HG03095 (cell line): ENCODE measurements at regions not wholly inside any gene's neighbourhood (a gene's known extent, or its start where the extent isn't known, plus 50 kb on each side); places are given as distances from the start of the nearest gene placed in this dataset.
"Not testable (repeated sequence)": the region's sequence is repeated elsewhere in the genome, so short reads cannot be mapped to it uniquely, and the experiment has no call there.

Experiments used
- ATAC-seq: cut with Tn5 transposase; IDR thresholded peaks from one replicate; pipeline ENCODE4 v1.9.1; 2021; ENCODE audit warnings: moderate library complexity; ENCODE audit not compliant: unreplicated experiment

- ATAC-seq = no peak
Measured at GRCh38 chr13:67519356-67519755, 289.2 kb upstream of the PCDH9 start.

DNA sequence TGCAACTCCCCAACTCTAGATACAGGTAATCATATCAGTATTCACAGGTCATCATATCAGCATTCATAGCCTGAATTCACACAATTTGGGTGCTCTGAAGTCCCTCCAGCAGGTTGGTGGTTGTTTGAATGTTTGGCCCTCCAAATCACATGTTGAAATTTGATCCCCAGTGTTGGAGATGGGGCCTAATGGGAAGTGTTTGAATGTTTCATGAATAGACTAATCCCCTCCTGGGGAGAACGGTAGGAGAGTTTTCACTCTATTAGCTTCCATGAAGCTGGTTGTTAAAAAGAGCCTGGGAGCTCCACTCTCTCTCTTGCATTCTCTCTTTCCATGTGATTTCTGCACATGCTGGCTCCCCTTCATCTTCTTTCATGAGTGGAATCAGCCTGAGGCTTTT is 288.6 kb upstream of the PCDH9 start:
- ATAC-seq = no peak

DNA sequence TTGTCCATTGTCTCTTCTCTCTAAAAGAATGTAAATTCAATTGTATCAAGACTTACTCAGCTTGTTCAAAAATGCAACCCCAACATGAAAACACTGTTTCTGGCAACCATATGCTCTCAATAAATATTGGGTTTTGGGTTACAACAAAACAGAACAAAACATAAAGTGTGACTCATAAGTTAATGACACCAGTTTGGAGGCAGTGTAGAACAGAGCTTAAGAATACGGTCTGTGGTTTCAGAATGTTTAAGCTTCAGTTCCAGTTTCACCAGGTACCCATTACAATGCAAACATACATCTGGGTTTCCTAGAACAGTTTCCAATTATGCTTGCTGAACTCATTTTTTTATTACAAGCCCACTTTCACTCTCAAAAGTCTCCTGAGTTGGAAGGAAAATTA is 285.8 kb upstream of the PCDH9 start:
- ATAC-seq = peak; percentile 82

DNA sequence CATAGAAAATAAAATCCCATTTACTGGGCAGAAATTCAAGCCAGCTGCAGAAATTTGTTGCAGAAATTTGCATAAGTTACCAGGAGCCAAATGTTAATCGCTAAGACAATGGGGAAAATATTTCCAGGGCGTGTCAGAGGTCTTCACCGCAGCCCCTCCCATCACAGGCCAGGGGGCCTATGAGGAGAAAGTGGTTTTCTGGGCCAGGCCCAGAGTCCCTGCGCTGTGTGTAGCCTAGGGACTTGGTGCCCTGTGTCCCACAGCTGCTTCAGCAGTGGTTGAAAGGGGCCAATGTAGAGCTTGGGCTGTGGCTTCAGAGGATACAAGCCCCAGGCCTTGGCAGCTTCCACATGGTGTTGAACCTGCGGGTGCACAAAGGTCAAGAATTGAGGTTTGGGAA is 278.9 kb upstream of the PCDH9 start:
- no peak for ATAC-seq

DNA sequence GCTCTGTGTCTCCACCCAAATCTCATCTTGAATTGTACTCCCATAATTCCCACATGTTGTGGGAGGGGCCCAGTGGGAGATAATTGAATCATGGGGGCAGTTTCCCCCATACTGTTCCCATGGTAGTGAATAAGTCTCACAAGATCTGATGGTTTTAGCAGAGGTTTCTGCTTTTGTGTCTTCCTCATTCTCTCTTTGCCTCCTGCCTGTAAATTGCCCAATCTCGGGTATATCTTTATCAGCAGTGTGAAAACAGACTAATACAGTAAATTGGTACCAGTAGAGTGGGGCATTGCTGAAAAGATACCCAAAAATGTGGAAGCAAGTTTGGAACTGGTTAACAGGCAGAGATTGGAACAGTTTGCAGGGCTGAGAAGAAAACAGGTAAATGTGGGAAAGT is 278.1 kb upstream of the PCDH9 start:
- ATAC-seq = not testable (repeated sequence)

DNA sequence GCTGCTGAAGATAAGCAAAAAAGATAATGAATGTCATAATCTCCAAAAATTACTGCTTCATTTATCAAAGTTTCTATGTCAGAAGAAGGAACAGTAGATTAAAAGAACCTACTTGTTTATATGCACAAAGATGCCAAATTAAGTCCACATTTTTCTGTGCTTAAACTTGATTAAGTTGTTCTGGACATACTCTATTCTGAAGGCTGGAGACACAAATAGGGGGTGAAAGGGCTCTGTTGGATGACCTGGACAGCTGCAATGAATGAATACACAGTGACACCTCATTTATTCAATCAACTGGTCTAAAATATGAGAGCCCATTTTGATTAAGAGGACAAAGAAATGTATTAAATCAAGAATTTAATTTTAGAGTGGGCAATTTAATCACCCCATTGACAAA is 276.3 kb upstream of the PCDH9 start:
- ATAC-seq = no peak

DNA sequence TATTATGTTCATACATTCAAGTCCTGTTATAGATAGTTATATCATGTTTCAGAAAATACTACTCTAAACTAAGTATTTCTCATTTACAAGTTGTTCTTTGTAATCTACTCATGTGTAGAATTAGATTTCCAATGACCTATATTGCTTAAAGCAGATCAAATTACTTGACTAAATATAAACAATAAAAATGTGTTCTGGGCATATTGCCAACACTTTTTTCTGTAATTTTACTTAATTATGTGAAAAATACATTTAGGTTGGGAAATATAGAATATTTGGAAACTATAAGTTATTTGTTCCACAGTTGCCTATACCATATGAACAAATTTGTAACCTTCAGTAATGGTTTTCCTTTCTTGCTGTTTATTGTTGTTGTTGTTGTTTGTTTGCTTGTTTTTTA is 275.2 kb upstream of the PCDH9 start:
- no peak for ATAC-seq

DNA sequence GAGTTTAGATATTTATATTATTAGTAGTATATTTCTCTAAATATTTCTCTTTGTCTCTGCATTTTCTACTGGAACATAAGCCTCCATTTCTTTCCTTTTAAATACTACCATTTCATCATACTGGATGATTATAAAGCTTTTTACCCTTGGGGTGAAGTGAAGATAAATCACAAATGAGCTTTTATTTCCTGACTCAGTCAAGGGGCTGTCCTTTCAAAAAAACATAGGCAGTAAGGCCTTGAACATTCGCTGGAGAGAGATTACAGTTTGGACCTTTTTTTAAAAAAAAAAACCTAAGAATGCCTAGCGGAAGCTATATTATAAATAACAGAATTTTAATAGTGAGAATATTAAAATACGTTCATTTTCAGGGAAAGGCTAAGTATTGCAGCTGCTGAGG is 268.8 kb upstream of the PCDH9 start:
- no peak for ATAC-seq

DNA sequence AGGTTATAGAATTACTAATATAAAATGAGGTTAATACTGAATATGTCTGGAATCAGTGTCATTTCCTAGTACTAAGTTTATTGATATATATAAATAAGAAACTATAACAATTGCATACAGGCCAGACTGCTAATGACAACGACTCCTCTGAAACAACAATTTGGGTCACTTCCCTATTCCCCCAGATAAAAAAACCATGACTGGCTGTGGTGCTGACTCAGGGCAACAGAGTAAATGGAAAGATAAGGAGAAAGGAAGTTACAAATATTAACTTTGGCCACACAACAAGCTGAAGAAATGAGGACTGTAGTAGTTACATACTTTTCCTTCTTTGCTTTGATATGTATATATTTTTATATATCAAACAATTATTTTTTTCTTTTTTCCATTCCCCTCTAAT is 263.7 kb upstream of the PCDH9 start:
- ATAC-seq = no peak

DNA sequence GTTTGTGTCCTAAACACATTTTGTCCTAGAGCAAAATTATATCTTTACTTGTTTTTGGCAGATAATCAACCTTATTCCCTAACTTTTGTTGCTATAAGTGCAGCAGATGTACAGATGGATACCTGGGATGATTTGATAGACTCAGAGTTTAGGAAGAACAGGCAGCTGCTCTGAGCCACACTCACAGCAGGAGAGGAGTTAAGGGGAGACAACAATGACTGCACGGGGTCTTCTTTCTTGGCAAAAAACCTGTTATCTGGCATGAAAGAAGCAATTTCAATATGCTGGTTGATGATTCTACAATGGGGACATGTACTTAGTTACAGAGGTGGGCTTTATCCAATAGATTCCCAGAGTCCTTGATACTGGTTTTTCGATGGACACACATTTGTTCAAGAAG is 258.9 kb upstream of the PCDH9 start:
- ATAC-seq = no peak

GRCh38 chr13:67481445-67481844 is 251.3 kb upstream of the PCDH9 start:
- no peak for ATAC-seq

DNA sequence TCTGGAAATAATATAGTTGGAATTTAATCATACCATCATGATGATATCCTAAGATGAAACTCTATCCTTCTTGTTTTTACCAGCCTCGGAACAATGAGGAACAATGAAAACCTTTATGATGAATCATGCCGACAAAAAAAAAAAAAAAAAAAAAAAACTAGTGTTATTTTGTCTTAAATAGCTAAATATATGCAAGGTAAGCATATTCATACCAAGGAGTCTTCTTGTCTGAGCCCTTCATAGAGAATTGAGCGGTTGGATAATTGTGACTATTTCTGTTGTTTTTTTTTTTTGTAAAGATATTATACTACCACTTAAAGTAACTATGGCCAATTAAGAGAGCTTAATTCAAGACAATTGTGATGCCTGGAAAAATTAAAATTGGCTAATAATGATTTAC is 244.0 kb upstream of the PCDH9 start:
- ATAC-seq = no peak

DNA sequence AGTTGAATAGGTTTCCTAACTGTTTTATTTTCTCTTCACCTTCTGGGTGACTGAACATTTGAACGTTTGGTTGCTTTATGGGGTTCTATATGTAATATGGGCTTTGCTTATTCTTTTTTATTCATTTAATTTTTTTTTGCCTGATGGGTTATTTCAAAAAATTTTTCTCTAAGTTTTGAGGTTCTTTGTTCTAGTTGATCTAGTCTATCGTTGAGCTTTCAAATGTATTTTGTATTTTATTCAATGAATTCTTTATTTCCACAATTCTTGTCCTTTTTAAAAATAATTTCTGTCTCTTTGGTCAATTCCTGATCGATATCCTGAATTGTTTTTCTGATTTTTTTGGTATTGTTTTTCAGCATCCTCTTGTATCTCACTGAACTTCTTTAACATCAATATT is 239.5 kb upstream of the PCDH9 start:
- ATAC-seq = no peak

GRCh38 chr13:67466569-67466968 is 236.4 kb upstream of the PCDH9 start:
- no peak for ATAC-seq

GRCh38 chr13:67464154-67464553 is 234.0 kb upstream of the PCDH9 start:
- no peak for ATAC-seq

- ATAC-seq = no peak
Measured at GRCh38 chr13:67462098-67462497, 232.0 kb upstream of the PCDH9 start.

DNA sequence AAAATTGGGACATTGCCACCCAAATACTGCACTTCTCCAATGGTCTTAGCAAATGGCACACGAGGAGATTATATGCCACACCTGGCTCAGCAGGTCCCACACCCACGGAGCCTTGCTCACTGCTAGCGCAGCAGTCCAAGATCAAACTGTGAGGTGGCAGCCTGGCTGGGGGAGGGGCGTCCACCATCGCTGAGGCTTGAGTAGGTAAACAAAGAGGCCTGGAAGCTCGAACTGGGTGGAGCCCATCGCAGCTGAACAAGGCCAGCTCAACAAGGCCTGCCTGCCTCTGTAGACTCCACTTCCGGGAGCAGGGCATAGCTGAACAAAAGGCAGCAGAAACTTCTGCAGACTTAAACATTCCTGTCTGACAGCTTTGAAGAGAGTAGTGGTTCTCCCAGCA is 222.4 kb upstream of the PCDH9 start:
- ATAC-seq = not testable (repeated sequence)

- no peak for ATAC-seq
Measured at GRCh38 chr13:67445436-67445835, 215.3 kb upstream of the PCDH9 start.

DNA sequence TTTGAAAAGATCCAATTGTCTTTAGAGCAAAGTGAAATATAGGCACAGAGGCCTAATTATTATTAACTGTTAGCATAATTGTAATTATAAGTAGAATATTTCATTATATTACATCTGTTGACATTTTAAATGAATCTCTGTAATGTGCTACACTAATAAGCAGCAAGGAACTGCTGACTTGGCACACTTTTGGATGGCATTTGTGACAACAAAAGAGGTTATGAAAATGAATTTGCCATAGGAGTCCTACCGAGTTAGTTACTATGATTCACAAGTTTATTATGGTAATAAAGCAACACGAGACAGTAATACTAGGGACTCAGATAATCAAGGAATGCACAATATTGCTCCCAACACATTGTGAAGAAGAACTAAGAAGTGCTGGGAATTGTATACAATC is 213.8 kb upstream of the PCDH9 start:
- ATAC-seq = no peak

- ATAC-seq = no peak
Measured at GRCh38 chr13:67440236-67440975, 210.3 kb upstream of the PCDH9 start.

DNA sequence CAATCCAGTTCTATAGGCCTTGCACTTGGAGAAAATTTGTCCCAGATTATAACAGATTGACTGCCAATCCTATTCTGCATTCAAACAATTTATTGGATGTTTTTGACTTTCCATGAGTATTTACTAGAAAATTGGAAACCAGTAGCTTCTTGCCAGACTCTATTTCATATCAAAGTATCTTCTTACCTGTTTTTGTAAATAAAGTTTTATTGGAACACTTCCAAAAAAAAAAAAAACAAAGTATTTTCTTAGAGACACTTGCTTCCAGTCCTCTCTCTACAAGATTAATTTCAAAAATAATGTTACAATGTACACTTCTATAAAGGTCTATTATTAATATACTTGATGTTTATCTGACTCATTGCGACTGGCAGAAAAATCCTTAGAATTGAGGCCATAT is 209.2 kb upstream of the PCDH9 start:
- ATAC-seq = no peak

DNA sequence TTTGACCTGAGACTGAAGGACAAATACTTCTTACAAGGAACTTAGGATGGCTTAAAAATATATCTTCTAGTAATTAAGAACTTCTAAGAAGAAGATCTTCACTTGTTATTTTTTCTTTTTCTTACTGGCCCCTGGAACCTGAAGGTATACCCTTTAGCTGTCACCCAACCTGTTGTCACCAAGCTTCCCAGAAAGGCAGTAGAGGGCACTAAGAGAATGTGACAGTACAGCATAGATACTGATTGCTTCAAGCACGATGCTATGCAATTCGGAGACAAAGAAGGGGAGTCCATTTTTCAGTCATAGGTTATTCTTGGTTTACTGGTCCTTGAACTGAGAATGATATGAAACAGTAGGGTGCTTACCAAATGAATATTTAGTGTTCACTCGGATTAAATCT is 208.3 kb upstream of the PCDH9 start:
- ATAC-seq = no peak

DNA sequence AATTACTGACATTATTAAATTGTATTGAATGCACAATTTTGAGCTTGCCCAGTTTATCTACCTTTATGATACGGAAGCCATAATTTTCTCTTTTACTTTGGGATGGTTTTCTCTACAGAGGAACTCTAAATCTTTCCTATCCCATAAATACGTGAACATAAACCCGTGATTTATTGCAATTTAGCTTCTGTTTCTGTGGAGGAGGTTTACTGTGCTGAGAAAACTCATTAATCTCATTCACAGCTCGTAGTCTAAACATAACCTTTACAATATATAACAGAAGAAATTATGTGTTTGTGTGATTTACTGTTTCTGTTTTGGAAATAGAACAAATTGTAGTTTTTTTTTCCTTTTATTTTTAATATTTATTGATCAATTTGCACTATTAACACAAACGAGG is 207.1 kb upstream of the PCDH9 start:
- ATAC-seq = no peak
